ENCODE measurements at regions not wholly inside any gene's neighbourhood (a gene's known extent, or its start where the extent isn't known, plus 50 kb on each side); places are given as distances from the start of the nearest gene placed in this dataset.

GRCh38 chr20:1809611-1810510, 85.3 kb upstream of the SIRPA start:
- peaks cover 30% of the 10 kb centered on the region for H3K4me1 ChIP-seq (ENCODE audit: low read length)
- H4K20me1 ChIP-seq (ENCODE audit: insufficient read depth, low read length) = no peaks in the 10 kb centered on the region
- H3K36me3 ChIP-seq (replicated peaks; ENCODE audit: low read depth, low read length) = no peaks in the 10 kb centered on the region
- H3K27me3 ChIP-seq (ENCODE audit: low read depth, low read length) = peaks cover 58% of the 10 kb centered on the region
- H3K4me2 ChIP-seq (ENCODE audit: low read length) = peak overlapping the region; percentile 55
- no peak overlapping the region for H3K9ac ChIP-seq (ENCODE audit: low read length)
- no peak overlapping the region for H2AFZ ChIP-seq (ENCODE audit: low read depth, low read length)
- H3K4me3 ChIP-seq (ENCODE audit: low read length) = no peak overlapping the region; the same call in 1 of the 2 replicates
- no peak overlapping the region for H3K27ac ChIP-seq (ENCODE audit: low read length)
- H3K79me2 ChIP-seq (ENCODE audit: low read length) = no peaks in the 10 kb centered on the region
- H3K9me3 ChIP-seq (ENCODE audit: insufficient read depth, low read length) = no peaks in the 10 kb centered on the region
- TF ChIP-seq EZH2phosphoT487 (IDR thresholded peaks at IDR 0.05; ENCODE audit: low read depth) (no peak), CTCF (IDR thresholded peaks at IDR 0.05; ENCODE audit: low read depth, low read length) (no peak)

- Histone ChIP-seq H4K20me1 (ENCODE audit: insufficient read depth, low read length) (no peaks in the 10 kb centered on the region), H3K27me3 (ENCODE audit: low read depth, low read length) (peaks cover 61% of the 10 kb centered on the region), H3K9me3 (ENCODE audit: insufficient read depth, low read length) (no peaks in the 10 kb centered on the region), H3K4me1 (ENCODE audit: low read length) (peaks cover 30% of the 10 kb centered on the region), H3K4me3 (ENCODE audit: low read length) (peak overlapping the region; percentile 5; the same call in 1 of the 2 replicates), H3K27ac (ENCODE audit: low read length) (no peak overlapping the region), H3K4me2 (ENCODE audit: low read length) (peak overlapping the region; percentile 55), H3K9ac (ENCODE audit: low read length) (no peak overlapping the region), H2AFZ (ENCODE audit: low read depth, low read length) (no peak overlapping the region), H3K36me3 (replicated peaks; ENCODE audit: low read depth, low read length) (no peaks in the 10 kb centered on the region), H3K79me2 (ENCODE audit: low read length) (no peaks in the 10 kb centered on the region)
- TF ChIP-seq EZH2phosphoT487 (IDR thresholded peaks at IDR 0.05; ENCODE audit: low read depth) (no peak), CTCF (IDR thresholded peaks at IDR 0.05; ENCODE audit: low read depth, low read length) (no peak)
Measured at GRCh38 chr20:1809131-1809572, 86.1 kb upstream of the SIRPA start.

GRCh38 chr20:1808101-1808500, 87.1 kb upstream of the SIRPA start:
- Histone ChIP-seq H3K4me1 (ENCODE audit: low read length) (peaks cover 35% of the 10 kb centered on the region), H3K36me3 (replicated peaks; ENCODE audit: low read depth, low read length) (no peaks in the 10 kb centered on the region), H3K27me3 (ENCODE audit: low read depth, low read length) (peaks cover 59% of the 10 kb centered on the region), H2AFZ (ENCODE audit: low read depth, low read length) (no peak overlapping the region), H3K79me2 (ENCODE audit: low read length) (no peaks in the 10 kb centered on the region), H3K4me3 (ENCODE audit: low read length) (no peak overlapping the region), H4K20me1 (ENCODE audit: insufficient read depth, low read length) (no peaks in the 10 kb centered on the region), H3K4me2 (ENCODE audit: low read length) (no peak overlapping the region), H3K9ac (ENCODE audit: low read length) (no peak overlapping the region), H3K27ac (ENCODE audit: low read length) (no peak overlapping the region), H3K9me3 (ENCODE audit: insufficient read depth, low read length) (no peaks in the 10 kb centered on the region)
- TF ChIP-seq EZH2phosphoT487 (IDR thresholded peaks at IDR 0.05; ENCODE audit: low read depth) (no peak), CTCF (IDR thresholded peaks at IDR 0.05; ENCODE audit: low read depth, low read length) (no peak)

GRCh38 chr20:1807394-1807793, 87.8 kb upstream of the SIRPA start:
- Histone ChIP-seq H3K27me3 (ENCODE audit: low read depth, low read length) (peaks cover 58% of the 10 kb centered on the region), H3K4me2 (ENCODE audit: low read length) (no peak overlapping the region), H3K9me3 (ENCODE audit: insufficient read depth, low read length) (no peaks in the 10 kb centered on the region), H3K9ac (ENCODE audit: low read length) (no peak overlapping the region), H3K27ac (ENCODE audit: low read length) (no peak overlapping the region), H3K4me3 (ENCODE audit: low read length) (no peak overlapping the region), H3K4me1 (ENCODE audit: low read length) (peaks cover 35% of the 10 kb centered on the region), H3K79me2 (ENCODE audit: low read length) (no peaks in the 10 kb centered on the region), H4K20me1 (ENCODE audit: insufficient read depth, low read length) (no peaks in the 10 kb centered on the region), H3K36me3 (replicated peaks; ENCODE audit: low read depth, low read length) (no peaks in the 10 kb centered on the region), H2AFZ (ENCODE audit: low read depth, low read length) (no peak overlapping the region)
- TF ChIP-seq CTCF (IDR thresholded peaks at IDR 0.05; ENCODE audit: low read depth, low read length) (no peak), EZH2phosphoT487 (IDR thresholded peaks at IDR 0.05; ENCODE audit: low read depth) (no peak)
